Neural cell (in vitro differentiated cells): ENCODE measurements at regions not wholly inside any gene's neighbourhood (a gene's known extent, or its start where the extent isn't known, plus 50 kb on each side); places are given as distances from the start of the nearest gene placed in this dataset.

ENCODE experiments used
- EP300 ChIP-seq: fragments of 450-650 bp; conservative IDR thresholded peaks from 2 replicates; pipeline ENCODE4 v1.6.1; 2014; ENCODE audit warnings: antibody characterized with exemption, mild to moderate bottlenecking, moderate library complexity; ENCODE audit not compliant: poor library complexity, severe bottlenecking
- EZH2 ChIP-seq: fragments of 200-600, 300-800 bp; shearing (Covaris generic), sonication (generic); IDR thresholded peaks from 2 replicates; pipeline ENCODE4 v1.6.1; 2014; ENCODE audit warnings: antibody characterized with exemption, low read length, borderline replicate concordance, mild to moderate bottlenecking; ENCODE audit not compliant: insufficient read depth, poor library complexity, severe bottlenecking
- MXI1 ChIP-seq: fragments of 450-650 bp; conservative IDR thresholded peaks from 2 replicates; pipeline ENCODE4 v1.6.1; 2014; ENCODE audit warnings: antibody characterized with exemption, mild to moderate bottlenecking; ENCODE audit not compliant: poor library complexity, severe bottlenecking
- POLR2AphosphoS5 ChIP-seq: IDR thresholded peaks from 2 replicates; pipeline ENCODE4 v1.6.1; 2012
- RAD21 ChIP-seq: fragments of 450-650 bp; conservative IDR thresholded peaks from 2 replicates; pipeline ENCODE4 v1.6.1; 2014; ENCODE audit warnings: antibody characterized with exemption, mild to moderate bottlenecking, moderate library complexity
- TF ChIP-seq, protein P1 (sequence below): fragments of 450-650 bp; IDR thresholded peaks from 2 replicates; pipeline ENCODE4 v1.5.1; 2014; ENCODE audit warnings: antibody characterized with exemption, mild to moderate bottlenecking, moderate library complexity; ENCODE audit not compliant: poor library complexity, severe bottlenecking

DNA sequence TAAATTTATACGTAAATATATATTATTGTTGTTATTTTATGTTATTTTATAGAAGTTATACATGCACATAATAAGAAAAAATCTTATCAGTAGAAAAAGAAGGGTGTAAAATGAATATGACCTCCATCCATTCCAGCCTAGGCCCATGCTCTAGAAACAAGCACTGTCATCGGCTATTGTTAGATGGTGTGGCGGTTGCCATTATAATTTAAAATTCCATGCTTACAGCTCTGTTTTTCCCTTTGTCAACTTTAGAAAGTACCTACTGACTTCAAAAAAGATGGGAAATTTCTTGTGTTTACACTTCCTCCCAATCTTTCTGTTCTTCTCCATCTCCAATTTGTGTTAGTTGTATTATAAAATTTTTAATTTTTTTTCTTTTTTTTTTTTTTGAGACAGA is 61.9 kb upstream of the RDX start:
- TF ChIP-seq, protein P1, sequence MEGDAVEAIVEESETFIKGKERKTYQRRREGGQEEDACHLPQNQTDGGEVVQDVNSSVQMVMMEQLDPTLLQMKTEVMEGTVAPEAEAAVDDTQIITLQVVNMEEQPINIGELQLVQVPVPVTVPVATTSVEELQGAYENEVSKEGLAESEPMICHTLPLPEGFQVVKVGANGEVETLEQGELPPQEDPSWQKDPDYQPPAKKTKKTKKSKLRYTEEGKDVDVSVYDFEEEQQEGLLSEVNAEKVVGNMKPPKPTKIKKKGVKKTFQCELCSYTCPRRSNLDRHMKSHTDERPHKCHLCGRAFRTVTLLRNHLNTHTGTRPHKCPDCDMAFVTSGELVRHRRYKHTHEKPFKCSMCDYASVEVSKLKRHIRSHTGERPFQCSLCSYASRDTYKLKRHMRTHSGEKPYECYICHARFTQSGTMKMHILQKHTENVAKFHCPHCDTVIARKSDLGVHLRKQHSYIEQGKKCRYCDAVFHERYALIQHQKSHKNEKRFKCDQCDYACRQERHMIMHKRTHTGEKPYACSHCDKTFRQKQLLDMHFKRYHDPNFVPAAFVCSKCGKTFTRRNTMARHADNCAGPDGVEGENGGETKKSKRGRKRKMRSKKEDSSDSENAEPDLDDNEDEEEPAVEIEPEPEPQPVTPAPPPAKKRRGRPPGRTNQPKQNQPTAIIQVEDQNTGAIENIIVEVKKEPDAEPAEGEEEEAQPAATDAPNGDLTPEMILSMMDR = no peak
- TF ChIP-seq EZH2 = no peak
- TF ChIP-seq RAD21 = no peak
- TF ChIP-seq MXI1 = no peak
- no peak for TF ChIP-seq EP300
- no peak for TF ChIP-seq POLR2AphosphoS5
